AG04449 (cell line): ENCODE measurements at regions not wholly inside any gene's neighbourhood (a gene's known extent, or its start where the extent isn't known, plus 50 kb on each side); places are given as distances from the start of the nearest gene placed in this dataset.

Experiments
- CTCF ChIA-PET: fragments of 350-600 bp; formaldehyde crosslinking; extraction: SDS; loops from one replicate; lab custom pipeline; 2021; ENCODE audit warnings: antibody characterized with exemption; lab: Yijun Ruan, JAX
- POLR2A ChIA-PET: fragments of 400-600, 350-600 bp; formaldehyde crosslinking; extraction: SDS; loops from one replicate; lab custom pipeline; 2020; ENCODE audit warnings: antibody characterized with exemption, inconsistent platforms; lab: Yijun Ruan, JAX
- DNase-seq: peaks from one replicate; pipeline ENCODE4 v3.0.0-alpha.2; 2010; ENCODE audit warnings: low read depth, low spot score
- H3K4me3 ChIP-seq: 2 replicates; pipeline ENCODE4 v1.5.1; 2011; ENCODE audit warnings: low read depth, mild to moderate bottlenecking, control low read depth, low read length
- TF ChIP-seq, protein P1 (sequence below): IDR thresholded peaks from one replicate; pipeline ENCODE4 v1.5.1; 2011; ENCODE audit warnings: mild to moderate bottlenecking, moderate library complexity, low read length, control low read depth, inconsistent platforms; ENCODE audit not compliant: insufficient read depth; ENCODE audit errors: missing control alignments

DNA sequence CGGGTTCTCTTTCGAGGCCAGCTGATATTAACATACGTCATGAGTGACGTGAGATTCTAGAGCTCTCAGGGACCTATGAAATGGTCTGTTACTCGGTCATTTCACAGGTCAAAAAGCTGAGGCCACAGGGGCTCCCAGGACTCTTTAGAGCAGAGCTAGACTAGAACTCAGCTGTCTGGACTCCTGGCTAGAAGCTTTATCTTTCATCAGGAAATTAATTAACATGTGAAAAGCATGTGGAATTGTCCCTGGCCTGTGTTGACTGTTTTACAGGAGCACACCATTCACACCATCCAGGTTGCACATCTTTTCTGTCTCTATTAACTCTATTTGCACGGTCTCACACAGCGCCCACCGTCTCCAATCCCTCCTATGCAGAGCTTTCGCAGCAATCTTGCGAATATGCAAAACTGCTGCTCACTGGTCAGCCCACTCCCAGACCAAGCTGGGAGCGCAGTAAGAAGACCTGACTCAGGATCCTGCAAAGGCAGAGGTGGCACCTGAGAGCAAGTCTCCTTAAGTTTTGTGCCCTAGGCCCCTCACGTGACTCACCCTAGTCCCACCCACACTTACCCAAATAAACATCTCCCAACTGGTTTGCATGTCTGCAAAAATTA lies 522.5 kb downstream of the CD83 start:
- POLR2A ChIA-PET, result no interaction called here
- TF ChIP-seq, protein P1, sequence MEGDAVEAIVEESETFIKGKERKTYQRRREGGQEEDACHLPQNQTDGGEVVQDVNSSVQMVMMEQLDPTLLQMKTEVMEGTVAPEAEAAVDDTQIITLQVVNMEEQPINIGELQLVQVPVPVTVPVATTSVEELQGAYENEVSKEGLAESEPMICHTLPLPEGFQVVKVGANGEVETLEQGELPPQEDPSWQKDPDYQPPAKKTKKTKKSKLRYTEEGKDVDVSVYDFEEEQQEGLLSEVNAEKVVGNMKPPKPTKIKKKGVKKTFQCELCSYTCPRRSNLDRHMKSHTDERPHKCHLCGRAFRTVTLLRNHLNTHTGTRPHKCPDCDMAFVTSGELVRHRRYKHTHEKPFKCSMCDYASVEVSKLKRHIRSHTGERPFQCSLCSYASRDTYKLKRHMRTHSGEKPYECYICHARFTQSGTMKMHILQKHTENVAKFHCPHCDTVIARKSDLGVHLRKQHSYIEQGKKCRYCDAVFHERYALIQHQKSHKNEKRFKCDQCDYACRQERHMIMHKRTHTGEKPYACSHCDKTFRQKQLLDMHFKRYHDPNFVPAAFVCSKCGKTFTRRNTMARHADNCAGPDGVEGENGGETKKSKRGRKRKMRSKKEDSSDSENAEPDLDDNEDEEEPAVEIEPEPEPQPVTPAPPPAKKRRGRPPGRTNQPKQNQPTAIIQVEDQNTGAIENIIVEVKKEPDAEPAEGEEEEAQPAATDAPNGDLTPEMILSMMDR, result no peak
- DNase-seq, result no peak
- H3K4me3 ChIP-seq, result no peak overlapping the region
- CTCF ChIA-PET, result no interaction called here

DNA sequence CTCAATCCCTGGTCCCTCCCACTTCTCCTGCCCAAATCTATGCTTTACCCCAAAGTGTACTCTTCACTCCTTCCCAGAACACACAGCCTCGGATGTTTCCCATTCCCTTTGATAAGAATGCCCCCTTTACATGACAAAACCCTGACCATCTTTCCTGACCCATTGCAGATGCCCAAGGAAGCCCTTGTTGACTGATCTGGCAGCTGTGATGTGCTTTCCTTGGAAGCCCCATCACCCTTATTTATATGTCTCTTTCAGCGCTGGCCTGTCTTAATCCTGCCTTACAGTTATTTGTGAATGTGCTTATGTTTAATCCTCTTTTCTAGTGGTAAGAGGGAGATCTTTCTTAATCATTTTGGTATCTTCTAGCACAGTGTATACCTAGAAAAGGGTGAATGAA lies 523.1 kb downstream of the CD83 start:
- TF ChIP-seq, protein P1, result no peak
- H3K4me3 ChIP-seq, result no peak overlapping the region
- ChIA-PET CTCF (no interaction called here), POLR2A (no interaction called here)
- DNase-seq, result no peak

DNA sequence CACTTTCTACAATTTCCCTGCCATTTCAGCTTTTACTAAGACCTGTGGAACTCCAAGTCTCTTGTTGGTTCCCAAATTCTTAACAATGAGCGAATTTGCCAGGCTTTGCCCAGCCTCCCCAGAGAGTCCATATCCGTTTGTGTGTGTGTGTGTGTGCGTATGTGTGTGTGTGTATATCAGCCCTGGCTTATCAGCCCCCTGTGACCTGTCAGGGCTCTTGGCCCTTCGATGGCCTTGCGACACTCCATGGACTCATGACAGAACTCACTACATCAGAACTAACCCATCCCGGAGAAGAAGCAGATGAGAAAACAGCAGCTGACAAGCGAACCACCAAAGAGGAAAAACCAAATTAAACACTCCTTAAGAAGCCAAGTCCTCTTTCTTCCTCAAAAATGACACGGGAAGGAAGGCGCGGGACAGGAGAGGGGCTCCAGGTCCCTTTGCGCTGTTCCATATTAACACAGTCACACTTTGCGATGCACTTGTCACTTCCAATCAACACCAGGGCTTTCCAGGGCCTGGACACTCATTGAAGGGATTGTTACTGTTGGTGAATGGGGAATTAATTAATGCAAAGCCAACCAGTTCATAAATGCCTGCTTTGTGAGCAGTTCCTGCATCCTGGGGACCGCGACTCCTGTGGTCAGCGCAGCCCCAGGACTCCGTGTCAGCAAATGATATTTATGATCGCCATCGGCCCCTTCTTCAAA lies 524.0 kb downstream of the CD83 start:
- ChIA-PET POLR2A (no interaction called here), CTCF (no interaction called here)
- DNase-seq, result no peak
- TF ChIP-seq, protein P1, result no peak
- no peak overlapping the region for H3K4me3 ChIP-seq

DNA sequence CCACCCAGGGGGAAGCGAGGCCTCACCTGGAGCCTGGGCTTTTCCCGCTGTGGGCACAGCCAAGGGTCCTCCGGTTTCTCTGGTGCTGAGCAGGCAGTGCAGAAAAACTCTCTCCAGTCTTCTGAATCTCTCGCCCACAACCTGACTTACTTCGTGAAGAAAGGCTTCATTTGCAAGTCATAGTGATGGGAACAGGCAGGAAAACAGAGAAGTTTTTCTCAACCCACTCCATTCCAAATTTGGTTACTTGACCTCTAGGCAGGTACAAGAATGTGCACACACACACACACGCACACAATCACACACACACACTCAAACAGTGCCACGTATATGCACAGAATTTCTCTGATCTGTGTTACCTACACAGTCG lies 524.5 kb downstream of the CD83 start:
- ChIA-PET POLR2A (no interaction called here), CTCF (no interaction called here)
- H3K4me3 ChIP-seq, result no peak overlapping the region
- TF ChIP-seq, protein P1, result no peak
- no peak for DNase-seq

DNA sequence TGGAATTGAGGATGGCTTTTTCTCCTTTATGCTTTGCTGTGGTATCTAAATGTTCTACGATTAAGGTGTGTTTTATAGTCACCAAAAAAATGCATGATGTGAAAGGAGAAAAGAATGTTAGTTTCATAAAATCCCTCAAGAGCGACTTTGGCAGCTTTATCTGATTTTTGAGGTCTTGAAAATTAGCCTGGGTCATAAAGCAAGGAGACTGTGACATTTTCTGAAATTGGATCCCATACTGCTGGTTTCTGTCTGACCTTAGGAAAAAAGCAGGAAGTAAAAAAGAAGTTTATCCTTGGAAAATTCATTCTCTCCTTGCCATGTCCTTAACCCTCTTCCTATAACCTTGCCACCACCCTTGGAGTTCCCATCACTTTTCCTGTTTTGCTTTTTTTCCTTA lies 525.3 kb downstream of the CD83 start:
- DNase-seq, result no peak
- H3K4me3 ChIP-seq, result no peak overlapping the region
- ChIA-PET CTCF (no interaction called here), POLR2A (no interaction called here)
- TF ChIP-seq, protein P1, result no peak

DNA sequence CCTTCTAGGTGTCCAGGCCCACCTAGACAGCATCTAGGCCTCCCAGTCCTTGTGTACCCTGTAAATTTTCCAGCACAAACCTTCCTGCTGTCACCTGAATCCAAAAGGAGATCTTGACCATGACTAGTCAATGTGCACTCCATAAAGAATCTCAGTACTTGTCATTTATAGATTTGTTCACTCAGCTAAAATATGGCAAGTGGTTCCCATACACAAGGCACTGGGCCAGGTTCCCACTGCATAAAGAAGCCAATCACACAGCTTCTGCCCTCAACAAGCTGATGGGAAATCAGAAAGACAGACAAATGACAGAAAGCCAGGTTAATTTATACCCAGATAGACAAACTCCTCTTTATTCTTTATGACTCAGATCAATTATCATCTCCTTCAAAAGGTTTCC lies 526.8 kb downstream of the CD83 start:
- TF ChIP-seq, protein P1, result no peak
- H3K4me3 ChIP-seq, result no peak overlapping the region
- ChIA-PET POLR2A (no interaction called here), CTCF (no interaction called here)
- DNase-seq, result no peak
